ENCODE measurements at regions not wholly inside any gene's neighbourhood (a gene's known extent, or its start where the extent isn't known, plus 50 kb on each side); places are given as distances from the start of the nearest gene placed in this dataset.

GRCh38 chr12:108419949-108420348 lies 80.8 kb upstream of the CMKLR1 start:
- TF ChIP-seq EZH2phosphoT487 (conservative IDR thresholded peaks at IDR 0.05; ENCODE audit: low read length): no peak
- Histone ChIP-seq H4K20me1 (ENCODE audit: low read depth, low read length) (no peaks in the 10 kb centered on the region), H2AFZ (ENCODE audit: low read depth, low read length, severe bottlenecking) (no peak overlapping the region), H3K4me3 (ENCODE audit: insufficient read depth, low read length, poor library complexity, severe bottlenecking) (no peak overlapping the region), H3K79me2 (ENCODE audit: insufficient read depth, low read length) (no peaks in the 10 kb centered on the region), H3K4me2 (ENCODE audit: low read depth, low read length, poor library complexity, severe bottlenecking) (no peak overlapping the region), H3K27ac (ENCODE audit: low read depth, low read length) (no peak overlapping the region), H3F3A (ENCODE audit: insufficient read depth) (no peaks in the 10 kb centered on the region), H3K27me3 (ENCODE audit: low read length) (no peaks in the 10 kb centered on the region), H3K9ac (ENCODE audit: low read length) (no peak overlapping the region), H3K9me2 (replicated peaks; ENCODE audit: insufficient read depth, low read length) (no peaks in the 10 kb centered on the region), H3K9me3 (ENCODE audit: insufficient read depth, low read length) (no peaks in the 10 kb centered on the region), H3K36me3 (ENCODE audit: low read length) (no peaks in the 10 kb centered on the region)

- no peak overlapping the region for H3K27ac ChIP-seq (ENCODE audit: low read depth, low read length)
- H3K36me3 ChIP-seq (ENCODE audit: low read length): no peaks in the 10 kb centered on the region
- no peak overlapping the region for H2AFZ ChIP-seq (ENCODE audit: low read depth, low read length, severe bottlenecking)
- H3K79me2 ChIP-seq (ENCODE audit: insufficient read depth, low read length): no peaks in the 10 kb centered on the region
- H3K27me3 ChIP-seq (ENCODE audit: low read length): no peaks in the 10 kb centered on the region
- no peak overlapping the region for H3K4me3 ChIP-seq (ENCODE audit: insufficient read depth, low read length, poor library complexity, severe bottlenecking)
- H3K9me3 ChIP-seq (ENCODE audit: insufficient read depth, low read length): no peaks in the 10 kb centered on the region
- no peak overlapping the region for H3K9ac ChIP-seq (ENCODE audit: low read length)
- no peak for TF ChIP-seq CTCF (IDR thresholded peaks at IDR 0.05; ENCODE audit: insufficient read depth, low read length, poor library complexity, severe bottlenecking)
- TF ChIP-seq EZH2phosphoT487 (conservative IDR thresholded peaks at IDR 0.05; ENCODE audit: low read length): no peak
- no peaks in the 10 kb centered on the region for H4K20me1 ChIP-seq (ENCODE audit: low read depth, low read length)
- no peak overlapping the region for H3K4me2 ChIP-seq (ENCODE audit: low read depth, low read length, poor library complexity, severe bottlenecking)
- H3F3A ChIP-seq (ENCODE audit: insufficient read depth): no peaks in the 10 kb centered on the region
- H3K9me2 ChIP-seq (replicated peaks; ENCODE audit: insufficient read depth, low read length): no peaks in the 10 kb centered on the region
Measured at GRCh38 chr12:108418164-108418890, 79.2 kb upstream of the CMKLR1 start.

GRCh38 chr12:108414021-108414420 lies 74.9 kb upstream of the CMKLR1 start:
- Histone ChIP-seq H3K9me2 (replicated peaks; ENCODE audit: insufficient read depth, low read length) (no peaks in the 10 kb centered on the region), H4K20me1 (ENCODE audit: low read depth, low read length) (no peaks in the 10 kb centered on the region)
- TF ChIP-seq CTCF (IDR thresholded peaks at IDR 0.05; ENCODE audit: insufficient read depth, low read length, poor library complexity, severe bottlenecking) (no peak), EZH2phosphoT487 (conservative IDR thresholded peaks at IDR 0.05; ENCODE audit: low read length) (no peak)

GRCh38 chr12:108410689-108411088 lies 71.6 kb upstream of the CMKLR1 start:
- Histone ChIP-seq H3K27me3 (ENCODE audit: low read length) (no peaks in the 10 kb centered on the region), H3K4me3 (ENCODE audit: insufficient read depth, low read length, poor library complexity, severe bottlenecking) (no peak overlapping the region)

More at GRCh38 chr12:108414021-108414420, 74.9 kb upstream of the CMKLR1 start:
- H3K27me3 ChIP-seq (ENCODE audit: low read length): no peaks in the 10 kb centered on the region
- H3K27ac ChIP-seq (ENCODE audit: low read depth, low read length): no peak overlapping the region
- no peaks in the 10 kb centered on the region for H3F3A ChIP-seq (ENCODE audit: insufficient read depth)
- H3K9me3 ChIP-seq (ENCODE audit: insufficient read depth, low read length): no peaks in the 10 kb centered on the region
- H3K4me3 ChIP-seq (ENCODE audit: insufficient read depth, low read length, poor library complexity, severe bottlenecking): no peak overlapping the region
- H3K36me3 ChIP-seq (ENCODE audit: low read length): no peaks in the 10 kb centered on the region
- H3K79me2 ChIP-seq (ENCODE audit: insufficient read depth, low read length): no peaks in the 10 kb centered on the region
- no peak overlapping the region for H3K4me2 ChIP-seq (ENCODE audit: low read depth, low read length, poor library complexity, severe bottlenecking)
- no peak overlapping the region for H2AFZ ChIP-seq (ENCODE audit: low read depth, low read length, severe bottlenecking)
- no peak overlapping the region for H3K9ac ChIP-seq (ENCODE audit: low read length)

More at GRCh38 chr12:108410689-108411088, 71.6 kb upstream of the CMKLR1 start:
- Histone ChIP-seq H3K9ac (ENCODE audit: low read length) (no peak overlapping the region), H3K9me3 (ENCODE audit: insufficient read depth, low read length) (no peaks in the 10 kb centered on the region), H3K9me2 (replicated peaks; ENCODE audit: insufficient read depth, low read length) (no peaks in the 10 kb centered on the region), H4K20me1 (ENCODE audit: low read depth, low read length) (no peaks in the 10 kb centered on the region), H3K36me3 (ENCODE audit: low read length) (no peaks in the 10 kb centered on the region), H2AFZ (ENCODE audit: low read depth, low read length, severe bottlenecking) (no peak overlapping the region), H3K79me2 (ENCODE audit: insufficient read depth, low read length) (no peaks in the 10 kb centered on the region), H3K4me2 (ENCODE audit: low read depth, low read length, poor library complexity, severe bottlenecking) (no peak overlapping the region), H3F3A (ENCODE audit: insufficient read depth) (no peaks in the 10 kb centered on the region), H3K27ac (ENCODE audit: low read depth, low read length) (no peak overlapping the region)
- TF ChIP-seq CTCF (IDR thresholded peaks at IDR 0.05; ENCODE audit: insufficient read depth, low read length, poor library complexity, severe bottlenecking): no peak
- TF ChIP-seq EZH2phosphoT487 (conservative IDR thresholded peaks at IDR 0.05; ENCODE audit: low read length): no peak
